Lung (tissue), 11 donors: ENCODE measurements at regions not wholly inside any gene's neighbourhood (a gene's known extent, or its start where the extent isn't known, plus 50 kb on each side); places are given as distances from the start of the nearest gene placed in this dataset.

ENCODE experiments used
- ATAC-seq: fragments of 200-7000 bp; cut with Tn5 transposase; one replicate; pipeline ENCODE4 v1.9.1; 2020; ENCODE audit warnings: moderate number of reproducible peaks; ENCODE audit not compliant: insufficient read depth, low FRiP score
- DNase-seq, 3 donors: peaks; one replicate each; pipeline ENCODE4 v3.0.0-alpha.2; 2013 to 2017
- H3K27ac ChIP-seq, 2 donors: one replicate each; pipeline ENCODE4 v1.5.1; 2013; ENCODE audit warnings: mild to moderate bottlenecking in 2 of 2, moderate library complexity in 2 of 2, control low read depth in 1 of 2, inconsistent platforms in 1 of 2, low read depth in 1 of 2, low read length in 1 of 2
- H3K27me3 ChIP-seq, 3 donors: one replicate each; pipeline ENCODE4 v1.5.1; 2013; ENCODE audit warnings: low read length in 2 of 3; ENCODE audit not compliant: control insufficient read depth in 3 of 3, insufficient read depth in 3 of 3
- H3K36me3 ChIP-seq, 4 donors: one replicate each; pipeline ENCODE4 v1.5.1; 2013; ENCODE audit warnings: low read length in 4 of 4, mild to moderate bottlenecking in 1 of 4, moderate library complexity in 1 of 4; ENCODE audit not compliant: control insufficient read depth in 4 of 4, insufficient read depth in 4 of 4
- H3K4me1 ChIP-seq, 5 donors: one replicate each; pipeline ENCODE4 v1.5.1; 2013; ENCODE audit warnings: low read length in 5 of 5, mild to moderate bottlenecking in 2 of 5, moderate library complexity in 1 of 5; ENCODE audit not compliant: control insufficient read depth in 5 of 5, insufficient read depth in 5 of 5
- H3K4me3 ChIP-seq: one replicate; pipeline ENCODE4 v1.5.1; 2013; ENCODE audit warnings: mild to moderate bottlenecking, control low read depth, moderate library complexity
- H3K9ac ChIP-seq, 2 donors: one replicate each; pipeline ENCODE4 v1.5.1; 2013; ENCODE audit warnings: low read length in 2 of 2, control low read depth in 1 of 2; ENCODE audit not compliant: insufficient read depth in 1 of 2
- H3K9me3 ChIP-seq, 4 donors: one replicate each; pipeline ENCODE4 v1.5.1; 2013; ENCODE audit warnings: low read length in 3 of 4, mild to moderate bottlenecking in 1 of 4, moderate library complexity in 1 of 4; ENCODE audit not compliant: control insufficient read depth in 4 of 4, insufficient read depth in 3 of 4
- WGBS, 2 donors: extraction: QIAGEN DNeasy Blood & Tissue Kit; methylation state at CpG; one replicate each; pipeline ENCODE4 v1.1.7; 2013; 5-methylcytosine and 5-hydroxymethylcytosine counted together
- TF ChIP-seq, protein P1 (sequence below): IDR thresholded peaks from 2 replicates; pipeline ENCODE4 v1.5.1; 2012; ENCODE audit warnings: mild to moderate bottlenecking; ENCODE audit errors: control extremely low read depth, extremely low read depth
- donor health status: control.
- donor health status: control.
- donor health status: Bipolar disorder and iron deficiency.
- donor health status: healthy.
- donor health status: DM: yes; HTN: yes; CAD: no.

DNA sequence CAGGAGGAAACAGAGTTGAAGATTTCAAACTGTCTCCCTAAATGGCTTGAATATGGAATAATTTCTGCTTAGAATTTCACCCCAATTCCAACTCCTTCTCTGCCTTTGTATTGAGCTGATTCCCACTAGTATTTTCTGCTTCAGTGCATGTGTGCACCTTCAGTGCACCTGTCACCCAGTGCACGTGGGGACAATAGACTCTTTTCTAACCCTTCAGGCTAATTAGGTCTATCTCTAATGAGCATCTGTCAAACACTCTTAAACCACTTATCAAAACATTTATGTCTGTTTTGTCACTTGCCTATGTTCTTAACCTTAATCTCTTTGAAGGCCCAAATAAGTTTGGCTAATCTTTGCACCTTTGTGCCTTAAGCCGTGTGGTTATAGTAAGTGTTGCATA is 232.0 kb upstream of the NETO1 start:
- no peak overlapping the region for H3K9ac ChIP-seq
- TF ChIP-seq, protein P1, sequence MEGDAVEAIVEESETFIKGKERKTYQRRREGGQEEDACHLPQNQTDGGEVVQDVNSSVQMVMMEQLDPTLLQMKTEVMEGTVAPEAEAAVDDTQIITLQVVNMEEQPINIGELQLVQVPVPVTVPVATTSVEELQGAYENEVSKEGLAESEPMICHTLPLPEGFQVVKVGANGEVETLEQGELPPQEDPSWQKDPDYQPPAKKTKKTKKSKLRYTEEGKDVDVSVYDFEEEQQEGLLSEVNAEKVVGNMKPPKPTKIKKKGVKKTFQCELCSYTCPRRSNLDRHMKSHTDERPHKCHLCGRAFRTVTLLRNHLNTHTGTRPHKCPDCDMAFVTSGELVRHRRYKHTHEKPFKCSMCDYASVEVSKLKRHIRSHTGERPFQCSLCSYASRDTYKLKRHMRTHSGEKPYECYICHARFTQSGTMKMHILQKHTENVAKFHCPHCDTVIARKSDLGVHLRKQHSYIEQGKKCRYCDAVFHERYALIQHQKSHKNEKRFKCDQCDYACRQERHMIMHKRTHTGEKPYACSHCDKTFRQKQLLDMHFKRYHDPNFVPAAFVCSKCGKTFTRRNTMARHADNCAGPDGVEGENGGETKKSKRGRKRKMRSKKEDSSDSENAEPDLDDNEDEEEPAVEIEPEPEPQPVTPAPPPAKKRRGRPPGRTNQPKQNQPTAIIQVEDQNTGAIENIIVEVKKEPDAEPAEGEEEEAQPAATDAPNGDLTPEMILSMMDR, result no peak
- WGBS, 2 donors, result 68 to 82% methylated on average over 2 of the region's 2 CpGs
- H3K27ac ChIP-seq, result no peak overlapping the region
- H3K4me1 ChIP-seq, result no peaks in the 10 kb centered on the region
- DNase-seq (no peak), ATAC-seq (no peak)
- H3K27me3 ChIP-seq, result no peaks in the 10 kb centered on the region
- H3K9me3 ChIP-seq, result no peaks in the 10 kb centered on the region
- H3K4me3 ChIP-seq, result no peak overlapping the region
- no peaks in the 10 kb centered on the region for H3K36me3 ChIP-seq

DNA sequence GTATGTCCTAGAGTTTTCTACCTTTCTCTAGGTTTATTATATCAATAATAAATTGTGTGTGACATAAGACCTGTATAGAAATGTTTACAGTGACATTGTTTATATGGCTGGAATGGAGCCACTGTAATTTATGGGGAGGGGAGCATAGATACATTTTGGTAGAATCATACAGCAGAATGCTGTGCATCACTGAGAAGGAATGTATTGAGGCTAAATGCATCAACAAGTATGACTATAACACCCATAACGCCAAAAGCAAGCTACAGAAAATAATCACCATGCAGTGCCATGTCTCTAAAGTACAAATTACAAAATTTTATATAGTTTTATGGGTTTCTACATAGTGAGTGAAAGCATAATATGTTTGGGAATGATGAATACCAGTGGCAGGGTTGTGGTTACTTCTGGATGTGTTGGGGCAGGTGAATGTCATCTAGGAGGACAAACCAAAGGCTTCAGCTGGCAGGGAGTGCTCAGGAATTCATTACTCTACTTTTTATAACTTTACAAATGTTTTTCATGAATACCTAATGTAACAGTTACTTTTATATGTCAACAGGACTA is 226.0 kb upstream of the NETO1 start:
- peaks cover 0 to 3% (median 0%) of the 10 kb centered on the region in 4 donors for H3K9me3 ChIP-seq
- 64 to 80% methylated on average over 1 of the region's 1 CpG for WGBS, 2 donors
- no peak for ATAC-seq

DNA sequence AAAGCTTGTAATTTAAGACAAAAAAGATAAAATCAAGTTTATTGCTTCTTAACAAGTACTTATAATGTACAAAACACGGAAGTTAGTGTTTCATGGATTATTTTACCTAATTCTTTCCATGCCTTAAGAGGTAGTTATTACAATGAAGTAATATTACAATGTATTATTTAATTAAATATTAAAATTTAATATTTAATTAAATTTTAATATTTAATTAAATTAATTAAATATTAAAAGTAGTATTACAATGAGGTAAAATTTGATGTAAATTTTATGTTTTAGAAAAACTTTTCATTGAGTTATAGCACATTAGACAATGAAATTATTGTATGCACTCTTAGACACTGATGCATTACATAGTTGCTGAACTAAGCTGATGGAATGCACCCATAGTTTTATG is 220.7 kb upstream of the NETO1 start:
- TF ChIP-seq, protein P1, result no peak
- DNase-seq (no peak), ATAC-seq (no peak)
- H3K4me3 ChIP-seq, result no peak overlapping the region
- H3K36me3 ChIP-seq, result no peaks in the 10 kb centered on the region
- H3K4me1 ChIP-seq, result no peaks in the 10 kb centered on the region
- 81 to 90% methylated on average over 1 of the region's 1 CpG for WGBS, 2 donors
- no peaks in the 10 kb centered on the region for H3K27me3 ChIP-seq
- no peak overlapping the region for H3K9ac ChIP-seq
- H3K9me3 ChIP-seq, result peaks cover 0 to 3% (median 0%) of the 10 kb centered on the region in 4 donors
- H3K27ac ChIP-seq, result no peak overlapping the region

More for the DNA sequence above, 226.0 kb upstream of the NETO1 start:
- H3K27ac ChIP-seq, result no peak overlapping the region
- H3K36me3 ChIP-seq, result no peaks in the 10 kb centered on the region
- H3K9ac ChIP-seq, result no peak overlapping the region
- TF ChIP-seq, protein P1, result no peak
- H3K4me3 ChIP-seq, result no peak overlapping the region
- H3K4me1 ChIP-seq, result no peaks in the 10 kb centered on the region
- no peak for DNase-seq
- H3K27me3 ChIP-seq, result no peaks in the 10 kb centered on the region

DNA sequence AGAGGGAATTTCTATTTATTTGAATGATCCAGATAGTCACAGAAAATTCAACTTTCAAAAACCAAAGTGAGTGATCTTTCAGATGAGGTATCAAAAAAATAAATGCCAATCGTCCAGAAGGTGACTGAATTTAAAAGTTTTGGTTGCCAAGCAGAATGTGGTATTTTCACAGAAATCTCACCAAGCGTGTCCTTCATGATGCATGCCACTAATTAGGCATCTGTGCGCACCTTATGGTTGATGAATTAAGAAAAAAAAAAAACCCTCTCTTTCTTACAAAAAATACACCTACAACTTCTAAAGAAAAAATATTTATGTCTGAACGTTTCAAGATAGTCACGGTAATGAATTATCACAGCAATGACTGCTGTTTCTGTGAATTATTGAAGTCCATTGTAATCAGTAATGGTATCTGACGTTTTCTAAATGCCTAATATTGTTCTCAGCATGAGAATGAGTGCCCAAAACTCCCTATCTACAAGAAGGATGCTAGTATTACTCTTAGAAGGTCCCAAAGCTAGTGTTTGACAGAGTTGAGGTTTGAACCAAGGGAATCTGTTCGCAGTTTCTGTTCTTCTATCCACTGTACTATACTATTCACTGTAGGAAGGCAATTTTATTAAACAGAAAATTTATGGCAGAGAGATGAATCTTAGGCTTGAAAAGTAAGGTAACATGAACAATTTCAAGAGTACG is 219.6 kb upstream of the NETO1 start:
- Histone ChIP-seq H3K27me3 (no peaks in the 10 kb centered on the region), H3K4me3 (no peak overlapping the region), H3K9me3 (peaks cover 0 to 3% (median 0%) of the 10 kb centered on the region in 4 donors), H3K4me1 (no peaks in the 10 kb centered on the region), H3K36me3 (no peaks in the 10 kb centered on the region), H3K9ac (no peak overlapping the region), H3K27ac (no peak overlapping the region)
- DNase-seq (no peak), ATAC-seq (no peak)
- WGBS, 2 donors, result 75 to 80% methylated on average over 8 of the region's 8 CpGs
- TF ChIP-seq, protein P1, result no peak
